Right kidney (tissue), 1 donor: ENCODE measurements at regions not wholly inside any gene's neighbourhood (a gene's known extent, or its start where the extent isn't known, plus 50 kb on each side); places are given as distances from the start of the nearest gene placed in this dataset.
"Not testable (repeated sequence)": the region's sequence is repeated elsewhere in the genome, so short reads cannot be mapped to it uniquely, and the experiment has no call there.

Source experiments
- DNase-seq: peaks from one replicate; pipeline ENCODE4 v3.0.0-alpha.2; 2016

DNA sequence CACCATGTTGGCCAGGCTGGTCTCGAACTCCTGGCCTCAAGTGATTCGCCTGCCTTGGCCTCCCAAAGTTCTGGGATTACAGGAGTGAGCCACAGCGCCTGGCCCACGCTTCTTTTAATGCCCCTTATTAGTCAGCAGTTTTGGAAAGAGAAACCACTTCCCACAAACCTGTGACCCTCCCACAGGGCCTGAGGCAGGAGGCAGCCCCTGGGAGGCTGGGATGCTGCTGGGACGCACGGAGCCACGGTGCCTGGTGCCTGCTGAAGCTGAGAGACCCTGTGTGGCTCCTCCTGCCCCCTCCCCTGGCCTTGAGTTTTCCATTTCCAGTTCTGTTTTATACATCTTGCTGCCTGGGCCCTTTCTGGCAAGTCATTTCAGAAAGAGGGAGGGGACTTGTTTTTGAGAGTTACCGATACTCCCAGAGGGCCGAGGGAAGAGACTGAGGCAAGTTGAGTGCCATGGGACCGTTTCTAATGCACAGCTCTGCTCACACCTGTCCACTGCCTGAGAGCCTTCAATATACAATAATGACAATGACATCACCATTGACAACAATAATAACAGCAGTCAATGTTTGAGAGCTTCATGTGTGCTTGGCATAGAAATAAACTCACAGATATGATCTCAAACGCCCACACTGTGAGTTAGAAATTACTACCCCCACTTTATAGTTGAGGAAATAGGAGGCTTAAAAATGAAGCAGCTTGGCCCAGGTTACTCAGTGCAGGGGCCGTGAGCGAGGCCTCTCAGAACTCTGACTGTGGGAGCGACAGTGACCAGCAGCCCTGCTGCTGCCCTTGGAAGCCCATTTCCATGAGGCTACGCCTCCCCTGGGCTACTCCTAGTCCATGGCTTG, 78.1 kb upstream of the YWHAQ start:
- DNase-seq, result no peak

DNA sequence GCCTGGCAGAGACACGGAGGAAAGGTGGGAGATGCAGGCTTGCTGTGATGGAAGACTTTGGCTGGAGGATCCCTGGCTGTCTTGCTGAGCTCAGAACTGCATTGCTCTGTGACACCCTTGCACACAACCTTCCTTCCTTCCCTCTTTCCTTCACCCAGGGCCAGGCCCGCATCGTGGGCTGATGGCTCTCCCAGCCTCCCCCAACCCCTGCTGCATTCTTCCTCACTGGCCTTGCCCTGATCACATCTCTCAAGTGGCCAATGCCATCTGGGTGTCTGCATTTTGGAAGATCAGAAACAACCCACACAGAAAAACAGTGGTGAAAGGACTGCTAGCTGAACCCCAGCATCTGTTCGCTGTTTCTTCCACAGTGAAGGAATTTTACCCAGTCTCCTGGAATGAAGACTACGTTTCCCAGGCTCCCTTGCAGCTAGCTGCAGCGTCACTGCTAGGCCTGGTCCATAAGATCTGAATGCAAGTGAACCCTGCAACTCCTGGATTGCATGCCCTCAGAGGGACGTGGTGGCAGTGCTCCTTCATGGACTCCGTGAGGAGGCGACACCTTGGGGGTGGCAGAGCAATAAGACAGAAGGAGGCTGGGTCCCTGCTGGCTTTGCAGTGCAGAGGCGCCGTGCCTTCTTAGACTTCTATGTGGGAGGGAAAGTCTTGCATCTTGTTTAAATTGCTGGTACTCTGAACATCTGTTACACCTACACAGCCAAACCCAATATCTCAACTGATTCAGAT, 78.9 kb upstream of the YWHAQ start:
- DNase-seq, result no peak

DNA sequence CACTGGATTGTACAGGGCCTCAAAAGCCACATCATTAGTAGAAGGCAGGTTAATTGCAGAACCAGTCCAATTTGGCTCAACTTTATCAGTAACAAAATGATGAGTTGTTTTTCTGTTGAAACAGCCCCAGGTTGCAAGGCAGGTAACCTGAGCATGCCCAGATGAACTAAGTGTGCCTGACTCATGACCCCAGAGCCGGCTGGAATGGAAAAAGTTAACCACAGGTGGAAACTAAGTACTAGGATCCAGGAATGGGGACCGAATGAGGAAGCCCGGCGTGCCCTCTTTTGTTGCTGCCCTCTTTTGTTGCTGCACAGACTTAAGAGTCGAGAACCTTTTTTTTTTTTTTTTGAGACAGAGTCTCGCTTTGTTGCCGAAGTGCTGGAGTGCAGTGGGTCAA, 79.5 kb upstream of the YWHAQ start:
- DNase-seq, result no peak

DNA sequence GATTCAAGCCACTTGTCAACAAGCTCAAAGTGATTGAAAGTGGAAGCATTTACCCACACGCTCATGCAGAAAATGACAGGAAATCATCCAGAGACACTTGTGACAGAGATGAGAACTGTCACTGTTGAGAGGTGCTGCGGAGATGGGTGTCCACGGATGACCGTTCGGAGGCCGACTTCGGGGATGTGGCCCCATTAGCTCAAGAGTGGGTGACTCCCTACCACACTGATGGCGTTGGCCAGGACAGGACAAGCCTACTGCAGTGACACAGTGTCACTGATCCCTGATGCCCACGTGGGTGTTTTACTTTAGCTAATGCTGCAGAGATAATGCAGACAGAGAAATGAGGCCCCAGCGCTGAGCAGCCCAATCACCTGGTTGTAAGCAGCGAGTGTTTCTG, 81.5 kb upstream of the YWHAQ start:
- DNase-seq, result no peak

DNA sequence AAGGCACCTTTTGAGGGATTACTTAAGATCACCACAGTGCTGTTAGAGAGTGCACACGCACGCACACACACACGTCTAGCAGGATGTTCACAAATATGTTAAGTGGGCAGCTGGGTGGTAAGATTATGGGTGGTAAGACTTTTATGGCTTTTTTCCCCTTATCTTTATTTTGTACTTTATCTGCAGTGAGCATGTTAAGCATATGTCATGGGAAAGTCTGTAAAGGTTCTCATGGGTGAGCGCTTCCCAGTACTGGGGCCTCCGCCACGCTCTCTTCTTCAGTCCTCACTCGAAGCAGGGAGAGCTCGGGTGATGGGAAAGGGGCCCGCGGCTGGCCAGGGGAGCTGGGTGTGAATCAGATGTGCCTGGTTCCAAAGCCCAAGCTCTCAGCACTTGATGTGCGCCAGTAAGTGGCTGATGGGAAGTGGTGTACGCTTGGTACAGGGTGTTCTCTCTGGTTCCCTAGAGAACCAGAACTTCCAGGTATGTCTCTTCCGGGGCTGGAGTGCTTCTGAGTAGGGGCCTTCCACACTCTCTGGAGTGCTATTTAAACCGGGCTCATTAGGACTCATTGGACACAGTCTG, 83.9 kb upstream of the YWHAQ start:
- DNase-seq, result no peak

DNA sequence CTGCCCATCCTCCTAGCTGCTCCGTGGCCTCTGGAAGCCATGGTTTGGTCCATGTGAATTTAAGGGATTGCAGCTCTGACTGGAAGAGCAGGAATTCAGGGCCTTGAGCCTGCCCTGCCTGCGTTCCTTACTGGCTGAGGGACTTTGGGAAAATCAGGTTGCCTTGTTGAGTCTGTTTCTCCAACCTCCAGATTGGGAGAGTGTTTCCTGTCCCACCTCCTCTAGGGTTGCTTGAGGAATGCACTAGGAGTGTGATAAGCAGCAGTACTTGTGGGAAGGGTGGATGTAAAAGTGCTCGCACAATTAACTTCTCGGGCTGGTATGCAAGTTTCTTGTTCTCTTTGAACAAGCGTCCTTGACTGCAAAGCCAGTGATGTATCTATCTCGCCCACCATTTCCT, 84.4 kb upstream of the YWHAQ start:
- DNase-seq, result no peak

DNA sequence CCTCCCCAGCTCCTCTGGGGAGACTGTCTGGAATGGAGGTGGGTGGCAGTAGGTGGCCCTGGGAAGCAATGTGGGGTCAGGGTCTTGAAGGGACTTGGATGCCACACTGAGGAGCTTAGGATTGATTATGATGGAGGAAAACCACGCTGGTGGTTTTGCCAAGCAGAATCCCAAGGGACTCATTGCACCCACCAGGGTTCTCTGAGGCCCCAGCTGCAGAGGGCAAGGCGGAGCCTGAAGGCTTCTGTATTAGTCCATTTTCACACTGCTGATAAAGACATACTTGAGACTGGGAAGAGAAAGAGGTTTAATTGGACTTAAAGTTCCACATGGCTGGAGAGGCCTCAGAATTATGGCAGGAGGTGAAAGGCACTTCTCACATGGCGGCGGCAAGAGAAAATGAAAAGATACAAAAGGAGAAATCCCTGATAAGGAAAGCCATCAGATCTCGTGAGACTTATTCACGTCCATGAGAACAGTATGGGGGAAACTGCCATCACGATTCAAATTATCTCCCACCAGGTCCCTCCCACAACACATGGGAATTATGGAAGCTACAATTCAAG, 87.2 kb upstream of the YWHAQ start:
- DNase-seq, result no peak

DNA sequence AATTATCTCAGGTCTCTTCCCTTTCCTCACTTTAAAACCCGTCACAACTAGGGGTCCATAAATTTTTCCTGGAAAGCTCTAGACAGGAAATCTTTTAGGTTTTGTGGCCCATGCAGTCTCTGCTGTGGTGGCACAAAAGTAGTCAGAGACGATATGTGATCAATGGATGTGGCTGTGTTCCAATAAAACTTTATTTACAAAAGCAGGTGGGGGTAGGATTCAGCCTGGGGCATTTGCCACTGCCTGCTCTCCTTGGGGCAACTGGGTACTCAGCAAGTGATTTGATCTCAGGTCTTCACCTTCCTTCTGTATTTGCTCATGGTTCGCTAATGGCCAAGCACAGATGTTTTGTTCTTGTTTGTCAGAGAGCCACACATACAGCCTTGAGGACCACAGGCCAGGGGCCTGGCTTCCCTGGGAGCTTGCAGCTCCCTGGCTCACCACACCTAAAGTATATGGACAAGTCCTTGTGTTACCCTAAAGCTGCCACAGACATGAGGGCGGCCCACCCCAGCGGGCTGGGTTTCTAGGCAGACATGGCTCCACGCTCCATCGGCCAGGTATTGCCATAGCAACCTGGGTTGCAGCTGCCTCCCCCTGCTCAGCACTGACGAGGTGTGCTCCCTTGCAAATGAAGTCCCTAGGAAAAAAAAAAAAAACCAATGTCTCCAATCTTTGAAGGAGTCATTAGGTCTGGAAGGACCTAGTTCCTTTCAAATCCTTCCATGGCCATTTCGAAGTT, 89.7 kb upstream of the YWHAQ start:
- peak; percentile 44 for DNase-seq

DNA sequence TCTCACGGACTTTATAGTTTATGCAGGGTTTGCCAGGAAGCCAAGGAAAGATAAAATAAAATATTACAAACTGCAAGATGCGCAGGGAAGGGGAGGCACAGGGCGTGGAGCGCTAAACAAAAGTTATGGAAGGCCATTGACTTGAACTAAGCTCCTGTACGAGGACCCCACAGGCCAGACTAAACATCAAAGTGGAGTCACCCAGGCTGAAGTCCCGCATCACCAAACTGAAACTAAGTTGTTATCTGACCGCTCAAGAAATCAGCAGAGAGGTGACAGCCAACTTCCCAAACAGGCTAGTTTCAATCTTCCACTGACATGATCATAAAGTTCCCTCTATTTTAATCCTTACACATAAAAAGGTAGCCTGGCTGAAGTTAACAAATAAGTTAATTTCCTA, 90.5 kb upstream of the YWHAQ start:
- no peak for DNase-seq

DNA sequence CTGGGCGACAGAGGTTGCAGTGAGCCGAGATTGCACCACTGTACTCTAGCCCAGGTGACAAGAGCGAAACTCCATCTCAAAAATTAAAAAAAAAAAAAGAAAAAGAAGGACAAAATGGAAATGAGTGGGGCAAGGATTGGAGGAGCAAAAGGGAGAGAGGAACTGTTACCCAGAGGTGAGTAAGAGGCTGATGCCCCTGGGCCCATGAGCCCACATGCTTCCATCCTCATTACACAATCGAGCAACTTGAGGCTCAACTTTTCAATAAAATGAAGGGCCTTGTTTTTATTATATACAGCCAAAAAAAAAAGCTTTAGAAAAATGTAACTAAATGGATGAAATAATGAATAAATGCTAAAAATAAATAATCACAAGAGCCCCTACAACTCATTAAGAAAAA, 91.7 kb upstream of the YWHAQ start:
- no peak for DNase-seq

DNA sequence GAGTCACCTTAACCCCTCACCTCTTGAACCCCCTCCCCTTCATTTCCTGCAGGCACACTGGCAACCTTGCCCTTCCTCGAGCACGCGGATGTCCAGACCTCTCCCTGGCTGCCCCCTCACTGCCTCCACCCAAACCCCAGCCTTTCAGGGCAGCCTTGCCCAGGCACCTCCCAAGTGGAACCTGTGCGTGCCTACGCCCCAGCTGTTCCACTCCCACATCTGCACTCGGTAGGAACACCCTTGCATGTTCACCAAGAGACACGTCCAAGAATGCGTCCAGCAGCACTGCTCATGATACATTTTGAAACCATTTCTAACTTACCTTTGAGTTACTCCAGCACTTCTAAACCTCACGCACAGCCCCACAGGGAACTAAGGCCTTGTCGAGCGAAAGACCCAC, 93.8 kb upstream of the YWHAQ start:
- DNase-seq, result no peak

DNA sequence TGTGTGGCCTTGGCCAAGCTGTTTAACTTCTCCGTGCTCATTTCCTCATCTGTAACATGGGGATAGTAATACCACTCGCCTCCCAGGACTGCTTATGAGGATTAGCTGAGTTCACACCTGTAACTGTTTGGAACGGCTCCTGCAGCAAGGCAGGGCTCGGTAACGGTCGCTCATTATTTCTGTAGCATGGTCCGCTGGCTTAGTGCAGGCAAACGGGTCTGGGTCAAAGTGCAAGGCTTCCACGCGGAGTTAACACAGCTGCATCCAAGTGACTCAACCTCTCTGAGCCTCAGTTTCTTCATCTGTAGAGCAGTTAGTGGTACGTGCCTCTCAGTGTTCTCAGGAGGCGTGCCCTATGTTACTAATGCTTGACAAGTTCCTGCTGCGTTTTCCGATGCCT, 94.3 kb upstream of the YWHAQ start:
- DNase-seq, result no peak

DNA sequence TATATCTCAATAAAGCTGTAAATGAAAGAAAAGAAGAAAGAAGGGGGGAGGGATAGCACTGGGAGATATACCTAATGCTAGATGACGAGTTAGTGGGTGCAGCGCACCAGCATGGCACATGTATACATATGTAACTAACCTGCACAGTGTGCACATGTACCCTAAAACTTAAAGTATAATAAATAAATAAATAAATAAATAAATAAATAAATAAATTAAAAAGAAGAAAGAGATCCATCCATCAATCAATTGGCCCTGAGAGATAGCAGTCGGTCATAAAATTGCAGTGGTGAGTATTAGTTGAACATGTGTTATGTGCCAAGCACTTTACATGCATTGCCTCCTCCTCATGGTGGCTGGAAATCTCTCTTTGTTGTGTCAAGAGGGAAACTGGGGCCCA, 95.2 kb upstream of the YWHAQ start:
- DNase-seq, result not testable (repeated sequence)

DNA sequence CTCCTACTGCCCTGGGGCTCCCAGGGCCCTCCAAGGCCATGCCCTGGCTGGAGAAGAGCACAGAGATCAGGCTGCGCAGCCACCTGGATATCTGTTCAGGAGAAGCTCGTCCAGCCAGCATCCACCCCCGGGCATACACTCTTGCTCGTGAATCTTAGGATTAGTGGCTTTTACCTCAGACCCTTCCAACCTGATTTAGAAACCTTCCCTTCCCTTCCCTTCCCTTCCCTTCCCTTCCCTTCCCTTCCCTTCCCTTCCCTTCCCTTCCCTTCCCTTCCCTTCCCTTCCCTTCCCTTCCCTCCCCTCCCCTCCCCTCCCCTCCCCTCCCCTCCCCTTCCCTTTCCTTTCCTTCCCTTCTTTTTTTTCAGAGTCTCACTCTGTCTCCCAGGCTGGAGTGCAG, 99.7 kb upstream of the YWHAQ start:
- not testable (repeated sequence) for DNase-seq

DNA sequence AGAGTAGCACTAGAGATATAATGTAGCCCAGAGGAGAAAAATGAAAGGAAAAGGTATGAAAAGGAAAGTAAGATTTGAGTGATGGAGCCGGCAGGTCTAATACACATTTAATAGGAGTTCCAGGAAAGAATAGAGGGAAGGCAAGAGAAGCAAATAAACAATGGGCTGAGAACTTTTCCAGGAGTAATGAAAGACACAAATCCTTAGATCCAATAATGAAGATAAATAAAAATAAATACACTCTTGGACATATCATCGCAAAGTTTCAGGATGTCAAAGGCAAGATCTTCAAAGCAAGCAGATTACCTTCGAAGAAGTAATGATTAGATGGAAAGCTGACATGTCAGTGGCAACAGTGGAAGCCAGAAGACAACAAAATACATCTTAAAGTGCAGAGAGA, 102.0 kb upstream of the YWHAQ start:
- DNase-seq, result no peak

DNA sequence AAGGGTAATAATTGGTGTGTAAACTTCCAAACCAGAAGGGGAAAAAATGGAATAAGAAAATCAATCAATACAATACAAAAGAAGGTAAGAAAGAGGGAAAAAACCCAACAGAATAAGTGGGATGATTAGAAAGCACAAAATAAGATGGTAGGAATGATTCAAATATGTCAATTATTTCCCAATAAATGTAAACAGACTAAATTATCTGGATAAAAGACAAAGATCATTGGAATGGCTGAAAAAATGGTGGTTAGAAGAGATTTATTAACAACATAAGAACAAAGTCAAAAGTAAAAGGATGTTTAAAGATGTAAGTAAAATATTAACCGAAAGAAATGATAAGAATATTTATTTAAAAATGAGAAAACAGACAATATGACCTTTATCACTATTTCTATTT, 103.5 kb upstream of the YWHAQ start:
- DNase-seq, result no peak

DNA sequence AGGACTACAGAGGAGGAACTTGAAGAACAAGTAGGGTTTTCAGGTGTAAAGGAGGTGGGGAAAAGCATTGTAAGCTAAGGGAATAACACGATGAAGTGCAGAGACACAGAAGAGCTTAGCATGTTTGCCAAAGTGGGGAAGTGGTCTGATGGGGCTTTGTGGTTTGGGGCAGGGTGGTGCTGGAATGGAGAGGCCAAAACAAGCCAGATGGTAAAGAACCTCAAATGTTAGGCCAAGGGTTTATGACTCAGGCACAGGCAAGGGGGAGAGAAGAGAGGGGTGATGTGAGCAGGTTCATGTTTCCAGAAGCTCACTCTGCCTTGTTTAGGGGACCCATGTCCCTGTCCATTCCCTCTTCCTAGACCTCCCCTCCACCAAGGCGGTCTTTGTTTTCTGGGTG, 104.5 kb upstream of the YWHAQ start:
- no peak for DNase-seq

DNA sequence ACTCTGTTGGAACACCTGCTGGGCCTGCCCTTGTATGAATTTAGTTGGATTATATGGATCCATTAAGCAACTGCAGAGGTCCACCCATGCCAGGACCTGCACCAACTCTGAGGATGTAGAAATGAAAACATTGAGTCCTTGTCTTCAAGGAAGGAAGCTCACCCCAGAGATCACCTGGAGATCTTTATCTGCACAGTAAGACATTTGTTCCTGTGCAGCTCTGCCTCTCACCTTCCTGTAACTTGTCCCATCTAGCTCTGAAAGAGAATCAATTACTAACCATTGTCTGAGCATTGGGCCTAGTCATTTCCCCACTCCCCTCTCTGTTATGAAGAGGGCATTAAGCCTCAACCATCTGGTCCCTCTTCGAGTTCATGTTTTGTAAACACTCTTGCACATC, 105.2 kb upstream of the YWHAQ start:
- no peak for DNase-seq

DNA sequence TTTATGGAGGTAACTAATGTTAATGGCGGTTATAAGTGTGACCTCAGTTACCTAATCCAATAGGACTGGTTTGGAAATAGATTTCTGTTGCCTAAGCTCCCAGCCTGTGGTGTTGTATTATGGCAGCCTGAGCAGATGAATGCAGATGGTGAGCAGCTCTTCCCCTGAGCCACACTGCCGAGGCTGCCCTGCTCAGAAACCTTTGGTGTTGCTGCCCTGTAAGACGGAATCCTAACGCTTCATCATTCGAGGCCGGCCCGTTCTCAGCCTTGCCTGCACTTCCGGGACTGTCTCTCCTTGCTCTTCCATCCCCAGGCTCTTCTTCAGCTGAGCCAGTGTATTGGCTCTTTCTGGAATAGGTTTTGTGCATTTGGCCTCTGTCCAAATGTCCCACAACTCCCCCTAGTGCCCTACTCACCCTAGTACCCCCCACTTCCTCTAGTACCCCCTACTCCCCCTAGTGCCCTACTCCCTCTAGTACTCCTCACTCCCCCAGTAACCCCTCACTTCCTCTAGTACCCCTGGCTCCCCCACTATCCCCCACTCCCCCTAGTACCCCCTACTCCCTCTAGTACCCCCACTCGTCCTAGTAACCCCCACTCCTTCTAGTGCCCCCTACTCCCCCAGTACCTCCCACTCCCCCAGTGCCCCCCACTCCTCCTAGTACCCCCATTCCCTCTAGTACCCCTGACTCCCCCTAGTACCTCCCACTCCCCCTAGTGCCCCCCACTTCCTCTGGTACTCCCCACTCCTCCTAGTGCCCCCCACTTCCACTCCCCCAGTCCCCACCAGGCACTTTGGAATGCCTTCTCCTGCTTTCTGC, 106.0 kb upstream of the TAF1B start:
- no peak for DNase-seq

DNA sequence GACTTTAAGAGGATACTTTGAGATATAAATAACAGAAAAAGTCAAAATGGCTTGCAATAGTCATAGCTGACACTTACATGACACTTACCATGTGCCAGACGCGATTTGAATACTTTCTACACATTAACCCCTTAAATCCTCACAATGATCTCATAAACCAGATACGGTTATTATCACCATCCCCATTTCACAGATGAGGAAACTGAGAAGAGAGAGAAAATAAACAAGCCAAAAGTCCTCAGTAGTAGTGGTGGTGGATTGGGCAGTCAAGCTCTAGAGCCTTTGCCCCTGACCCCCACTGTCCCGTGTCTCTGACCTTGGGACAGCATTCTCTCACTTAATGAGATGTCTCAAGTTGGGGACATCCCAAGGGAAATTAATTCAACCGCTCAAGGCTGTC, 105.2 kb upstream of the TAF1B start:
- no peak for DNase-seq
